ENCODE measurements at regions not wholly inside any gene's neighbourhood (a gene's known extent, or its start where the extent isn't known, plus 50 kb on each side); places are given as distances from the start of the nearest gene placed in this dataset.
A peak's percentile ranks its signal among the peaks of the same experiment; 100 is the strongest.

- no peak for TF ChIP-seq CTCF (IDR thresholded peaks at IDR 0.05; ENCODE audit: insufficient read depth, low read depth, low read length, missing control alignments)
- no peak overlapping the region for H3K4me3 ChIP-seq (ENCODE audit: low read depth, low read length)
- DNase-seq (ENCODE audit: low read depth) = no peak
These were observed 188.1 kb downstream of the QDPR start for GRCh38 chr4:17323554-17324385.

- no peak for TF ChIP-seq CTCF (IDR thresholded peaks at IDR 0.05; ENCODE audit: insufficient read depth, low read depth, low read length, missing control alignments)
- DNase-seq (ENCODE audit: low read depth) = peak; percentile 20
- no peak overlapping the region for H3K4me3 ChIP-seq (ENCODE audit: low read depth, low read length)
These were observed 189.4 kb downstream of the QDPR start for GRCh38 chr4:17322514-17322913.

- DNase-seq (ENCODE audit: low read depth) = no peak
- no peak for TF ChIP-seq CTCF (IDR thresholded peaks at IDR 0.05; ENCODE audit: insufficient read depth, low read depth, low read length, missing control alignments)
- no peak overlapping the region for H3K4me3 ChIP-seq (ENCODE audit: low read depth, low read length)
These were observed 191.8 kb downstream of the QDPR start for GRCh38 chr4:17320046-17320445.

- H3K4me3 ChIP-seq (ENCODE audit: low read depth, low read length) = no peak overlapping the region
- DNase-seq (ENCODE audit: low read depth) = no peak
- no peak for TF ChIP-seq CTCF (IDR thresholded peaks at IDR 0.05; ENCODE audit: insufficient read depth, low read depth, low read length, missing control alignments)
These were observed 194.4 kb downstream of the QDPR start for GRCh38 chr4:17317526-17317925.

GRCh38 chr4:17316566-17316965, 195.3 kb downstream of the QDPR start:
- no peak overlapping the region for H3K4me3 ChIP-seq (ENCODE audit: low read depth, low read length)
- no peak for TF ChIP-seq CTCF (IDR thresholded peaks at IDR 0.05; ENCODE audit: insufficient read depth, low read depth, low read length, missing control alignments)
- no peak for DNase-seq (ENCODE audit: low read depth)

- no peak for TF ChIP-seq CTCF (IDR thresholded peaks at IDR 0.05; ENCODE audit: insufficient read depth, low read depth, low read length, missing control alignments)
- H3K4me3 ChIP-seq (ENCODE audit: low read depth, low read length) = no peak overlapping the region
- peak; percentile 14 for DNase-seq (ENCODE audit: low read depth)
These were observed 196.4 kb downstream of the QDPR start for GRCh38 chr4:17315459-17315858.

GRCh38 chr4:17313194-17313593, 198.7 kb downstream of the QDPR start:
- TF ChIP-seq CTCF (IDR thresholded peaks at IDR 0.05; ENCODE audit: insufficient read depth, low read depth, low read length, missing control alignments) = no peak
- H3K4me3 ChIP-seq (ENCODE audit: low read depth, low read length) = no peak overlapping the region
- DNase-seq (ENCODE audit: low read depth) = no peak
